Ishikawa (cell line): ENCODE measurements at regions not wholly inside any gene's neighbourhood (a gene's known extent, or its start where the extent isn't known, plus 50 kb on each side); places are given as distances from the start of the nearest gene placed in this dataset.

Experiments used
- CEBPB ChIP-seq: IDR thresholded peaks from 2 replicates; pipeline ENCODE4 v1.6.1; 2012
- CREB1 ChIP-seq: IDR thresholded peaks from 2 replicates; pipeline ENCODE4 v1.6.1; 2012; ENCODE audit warnings: low read depth
- EGR1 ChIP-seq: IDR thresholded peaks from 2 replicates; pipeline ENCODE4 v1.6.1; 2012
- EP300 ChIP-seq: IDR thresholded peaks from 2 replicates; pipeline ENCODE4 v1.6.1; 2012; ENCODE audit warnings: borderline replicate concordance
- FOXM1 ChIP-seq: IDR thresholded peaks from 2 replicates; pipeline ENCODE4 v1.6.1; 2012; ENCODE audit warnings: low read depth, borderline replicate concordance
- MAX ChIP-seq: IDR thresholded peaks from 2 replicates; pipeline ENCODE4 v1.6.1; 2012
- NFIC ChIP-seq: IDR thresholded peaks from 2 replicates; pipeline ENCODE4 v1.6.1; 2012
- RAD21 ChIP-seq: IDR thresholded peaks from 2 replicates; pipeline ENCODE4 v1.6.1; 2012; ENCODE audit warnings: low read depth
- REST ChIP-seq: IDR thresholded peaks from 2 replicates; pipeline ENCODE4 v1.6.1; 2012; ENCODE audit warnings: low read depth, mild to moderate bottlenecking
- TAF1 ChIP-seq: IDR thresholded peaks from 2 replicates; pipeline ENCODE4 v1.6.1; 2012; ENCODE audit warnings: low read depth, mild to moderate bottlenecking
- TCF12 ChIP-seq: IDR thresholded peaks from 2 replicates; pipeline ENCODE4 v1.6.1; 2012; ENCODE audit warnings: low read depth
- TEAD4 ChIP-seq: IDR thresholded peaks from 2 replicates; pipeline ENCODE4 v1.6.1; 2012
- USF1 ChIP-seq: IDR thresholded peaks from 2 replicates; pipeline ENCODE4 v1.6.1; 2012
- YY1 ChIP-seq: IDR thresholded peaks from 2 replicates; pipeline ENCODE4 v1.6.1; 2012; ENCODE audit warnings: low read depth
- ZBTB7A ChIP-seq: IDR thresholded peaks from 2 replicates; pipeline ENCODE4 v1.6.1; 2012; ENCODE audit warnings: low read depth

- TF ChIP-seq USF1 (no peak), TCF12 (peak; percentile 57; the same call in 1 of the 2 replicates), YY1 (0 out of 2 replicates have a peak, but pooled peaks have one; percentile 19), EP300 (no peak; the same call in 1 of the 2 replicates), TEAD4 (peak; percentile 75), ZBTB7A (no peak), MAX (peak; percentile 59; the same call in 1 of the 2 replicates), NFIC (peak; percentile 55), CREB1 (no peak), RAD21 (no peak), CEBPB (no peak), REST (no peak), EGR1 (no peak), FOXM1 (no peak), TAF1 (no peak)
Measured at GRCh38 chr3:107981471-107982111, 109.2 kb downstream of the CD47 start.

GRCh38 chr3:107979538-107979937 is 111.3 kb downstream of the CD47 start:
- peak; percentile 80 for TF ChIP-seq NFIC
- peak; percentile 93 for TF ChIP-seq TEAD4
- TF ChIP-seq YY1, result 0 out of 2 replicates have a peak, but pooled peaks have one; percentile 18
- TF ChIP-seq CREB1, result no peak
- TF ChIP-seq RAD21, result no peak
- TF ChIP-seq EP300, result peak; percentile 95
- TF ChIP-seq EGR1, result no peak
- TF ChIP-seq TAF1, result no peak
- no peak for TF ChIP-seq ZBTB7A
- peak; percentile 91 for TF ChIP-seq TCF12
- no peak for TF ChIP-seq REST
- TF ChIP-seq MAX, result peak; percentile 41; the same call in 1 of the 2 replicates
- TF ChIP-seq FOXM1, result peak; percentile 87
- TF ChIP-seq CEBPB, result peak; percentile 68
- no peak for TF ChIP-seq USF1

GRCh38 chr3:107978131-107979055 is 112.4 kb downstream of the CD47 start:
- TF ChIP-seq EP300 (peak; percentile 66), REST (no peak), YY1 (no peak), FOXM1 (peak; percentile 50; the same call in 1 of the 2 replicates), USF1 (no peak), TCF12 (peak; percentile 33; the same call in 1 of the 2 replicates), NFIC (0 out of 2 replicates have a peak, but pooled peaks have one; percentile 17), CEBPB (no peak), RAD21 (no peak), TEAD4 (0 out of 2 replicates have a peak, but pooled peaks have one; percentile 15)
